ENCODE measurements at regions not wholly inside any gene's neighbourhood (a gene's known extent, or its start where the extent isn't known, plus 50 kb on each side); places are given as distances from the start of the nearest gene placed in this dataset. TPM values are rescaled to one million over a fixed set of nuclear protein-coding genes. Genes with fewer than 3 reads are reported as not detected.

- TF ChIP-seq, protein P1, sequence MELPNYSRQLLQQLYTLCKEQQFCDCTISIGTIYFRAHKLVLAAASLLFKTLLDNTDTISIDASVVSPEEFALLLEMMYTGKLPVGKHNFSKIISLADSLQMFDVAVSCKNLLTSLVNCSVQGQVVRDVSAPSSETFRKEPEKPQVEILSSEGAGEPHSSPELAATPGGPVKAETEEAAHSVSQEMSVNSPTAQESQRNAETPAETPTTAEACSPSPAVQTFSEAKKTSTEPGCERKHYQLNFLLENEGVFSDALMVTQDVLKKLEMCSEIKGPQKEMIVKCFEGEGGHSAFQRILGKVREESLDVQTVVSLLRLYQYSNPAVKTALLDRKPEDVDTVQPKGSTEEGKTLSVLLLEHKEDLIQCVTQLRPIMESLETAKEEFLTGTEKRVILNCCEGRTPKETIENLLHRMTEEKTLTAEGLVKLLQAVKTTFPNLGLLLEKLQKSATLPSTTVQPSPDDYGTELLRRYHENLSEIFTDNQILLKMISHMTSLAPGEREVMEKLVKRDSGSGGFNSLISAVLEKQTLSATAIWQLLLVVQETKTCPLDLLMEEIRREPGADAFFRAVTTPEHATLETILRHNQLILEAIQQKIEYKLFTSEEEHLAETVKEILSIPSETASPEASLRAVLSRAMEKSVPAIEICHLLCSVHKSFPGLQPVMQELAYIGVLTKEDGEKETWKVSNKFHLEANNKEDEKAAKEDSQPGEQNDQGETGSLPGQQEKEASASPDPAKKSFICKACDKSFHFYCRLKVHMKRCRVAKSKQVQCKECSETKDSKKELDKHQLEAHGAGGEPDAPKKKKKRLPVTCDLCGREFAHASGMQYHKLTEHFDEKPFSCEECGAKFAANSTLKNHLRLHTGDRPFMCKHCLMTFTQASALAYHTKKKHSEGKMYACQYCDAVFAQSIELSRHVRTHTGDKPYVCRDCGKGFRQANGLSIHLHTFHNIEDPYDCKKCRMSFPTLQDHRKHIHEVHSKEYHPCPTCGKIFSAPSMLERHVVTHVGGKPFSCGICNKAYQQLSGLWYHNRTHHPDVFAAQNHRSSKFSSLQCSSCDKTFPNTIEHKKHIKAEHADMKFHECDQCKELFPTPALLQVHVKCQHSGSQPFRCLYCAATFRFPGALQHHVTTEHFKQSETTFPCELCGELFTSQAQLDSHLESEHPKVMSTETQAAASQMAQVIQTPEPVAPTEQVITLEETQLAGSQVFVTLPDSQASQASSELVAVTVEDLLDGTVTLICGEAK (IDR thresholded peaks at IDR 0.05) = no peak
- TF ChIP-seq, protein P1 (CRISPR knock-in tag; IDR thresholded peaks at IDR 0.05) = no peak
Observed at GRCh38 chr16:27737513-27737912, 187.6 kb downstream of the KATNIP start (continued).

Small RNA genes in the stretch of these regions (small RNA-seq; reads per million reads assigned to genes)
- not detected for gene RF00019
